Psoas muscle (tissue), 7 donors: ENCODE measurements at regions not wholly inside any gene's neighbourhood (a gene's known extent, or its start where the extent isn't known, plus 50 kb on each side); places are given as distances from the start of the nearest gene placed in this dataset.

Experiments used
- ATAC-seq, 4 donors: fragments of 200-7000 bp; cut with Tn5 transposase; one replicate each; pipeline ENCODE4 v1.9.1; 2020; ENCODE audit warnings: moderate library complexity in 3 of 4, mild to moderate bottlenecking in 2 of 4
- DNase-seq, 2 donors: peaks; one replicate each; pipeline ENCODE4 v3.0.0-alpha.2; 2020
- H3K27ac ChIP-seq: fragments of 200-600 bp; one replicate; pipeline ENCODE4 v1.8.0; 2022
- H3K27me3 ChIP-seq, 3 donors: fragments of 200-600 bp in 1 of 3; one replicate each; pipeline versions ENCODE4 v1.6.1 to v1.8.0; 2013 to 2022; ENCODE audit warnings: low read length in 2 of 3, mild to moderate bottlenecking in 2 of 3, moderate library complexity in 1 of 3; ENCODE audit not compliant: insufficient read depth in 3 of 3
- H3K36me3 ChIP-seq, 2 donors: fragments of 200-600 bp in 1 of 2; one replicate each; pipeline versions ENCODE4 v1.6.1 to v1.8.0; 2013 to 2022; ENCODE audit warnings: low read depth in 1 of 2, mild to moderate bottlenecking in 1 of 2, moderate library complexity in 1 of 2; ENCODE audit not compliant: insufficient read depth in 1 of 2
- H3K4me1 ChIP-seq: fragments of 200-600 bp; one replicate; pipeline ENCODE4 v1.8.0; 2022
- H3K4me3 ChIP-seq: fragments of 200-600 bp; one replicate; pipeline ENCODE4 v1.8.0; 2022; ENCODE audit warnings: mild to moderate bottlenecking
- H3K9me3 ChIP-seq: fragments of 200-600 bp; one replicate; pipeline ENCODE4 v1.8.0; 2022
- WGBS, 3 donors: extraction: QIAGEN DNeasy Blood & Tissue Kit; methylation state at CpG; one replicate each; pipeline versions ENCODE4 v1.1.6 to v1.1.7; 2013; 5-methylcytosine and 5-hydroxymethylcytosine counted together
- intact Hi-C, 2 donors: fragments of 100-400 bp; cut with DNase I; formaldehyde crosslinking; loops; one replicate each; pipeline versions ENCODE4 v1.11.0 to v1.14.2; 2022
- TF ChIP-seq, protein P1 (sequence below): fragments of 200-600 bp; IDR thresholded peaks from one replicate; pipeline ENCODE4 v1.8.0; 2022; ENCODE audit warnings: antibody characterized with exemption
- donor health status: healthy with polysubstance abuse.
- donor health status: DM: no; HTN: no; CAD: no; lungs with moderate emphysema.
- donor health status: Bipolar disorder and iron deficiency.
- donor health status: healthy.
- donor health status: DM: yes; HTN: yes; CAD: no.
- donor health status: DM: no; HTN: no; CAD: no.
- donor health status: DM: yes; HTN: yes; CAD: no.

DNA sequence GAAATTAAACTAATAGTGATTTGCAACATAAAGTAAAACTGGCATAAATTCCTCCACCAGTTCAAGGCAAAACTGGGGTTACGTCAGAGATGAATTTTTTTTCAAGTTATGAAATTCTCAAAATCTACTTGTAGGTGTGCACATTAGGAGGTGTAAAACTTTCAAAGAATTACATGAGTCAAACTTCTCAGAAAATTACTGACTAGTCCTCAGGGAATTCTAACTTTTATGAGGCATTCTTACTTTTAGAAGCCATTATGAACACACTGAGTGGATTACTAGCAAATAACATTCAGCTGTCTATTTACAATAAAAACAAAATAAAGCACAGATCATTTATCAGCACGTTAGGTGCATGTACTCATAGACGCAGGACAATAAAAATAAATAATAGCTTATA is 348.7 kb downstream of the CDH11 start:
- Histone ChIP-seq H3K4me3 (no peak overlapping the region), H3K4me1 (no peaks in the 10 kb centered on the region), H3K36me3 (no peaks in the 10 kb centered on the region), H3K27me3 (no peaks in the 10 kb centered on the region), H3K27ac (no peak overlapping the region), H3K9me3 (no peaks in the 10 kb centered on the region)
- intact Hi-C loops = no loop called here
- ATAC-seq (no peak), DNase-seq (no peak)
- WGBS, 3 donors = 59 to 82% (median 75%) methylated on average over 3 of the region's 3 CpGs
- TF ChIP-seq, protein P1, sequence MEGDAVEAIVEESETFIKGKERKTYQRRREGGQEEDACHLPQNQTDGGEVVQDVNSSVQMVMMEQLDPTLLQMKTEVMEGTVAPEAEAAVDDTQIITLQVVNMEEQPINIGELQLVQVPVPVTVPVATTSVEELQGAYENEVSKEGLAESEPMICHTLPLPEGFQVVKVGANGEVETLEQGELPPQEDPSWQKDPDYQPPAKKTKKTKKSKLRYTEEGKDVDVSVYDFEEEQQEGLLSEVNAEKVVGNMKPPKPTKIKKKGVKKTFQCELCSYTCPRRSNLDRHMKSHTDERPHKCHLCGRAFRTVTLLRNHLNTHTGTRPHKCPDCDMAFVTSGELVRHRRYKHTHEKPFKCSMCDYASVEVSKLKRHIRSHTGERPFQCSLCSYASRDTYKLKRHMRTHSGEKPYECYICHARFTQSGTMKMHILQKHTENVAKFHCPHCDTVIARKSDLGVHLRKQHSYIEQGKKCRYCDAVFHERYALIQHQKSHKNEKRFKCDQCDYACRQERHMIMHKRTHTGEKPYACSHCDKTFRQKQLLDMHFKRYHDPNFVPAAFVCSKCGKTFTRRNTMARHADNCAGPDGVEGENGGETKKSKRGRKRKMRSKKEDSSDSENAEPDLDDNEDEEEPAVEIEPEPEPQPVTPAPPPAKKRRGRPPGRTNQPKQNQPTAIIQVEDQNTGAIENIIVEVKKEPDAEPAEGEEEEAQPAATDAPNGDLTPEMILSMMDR = no peak

DNA sequence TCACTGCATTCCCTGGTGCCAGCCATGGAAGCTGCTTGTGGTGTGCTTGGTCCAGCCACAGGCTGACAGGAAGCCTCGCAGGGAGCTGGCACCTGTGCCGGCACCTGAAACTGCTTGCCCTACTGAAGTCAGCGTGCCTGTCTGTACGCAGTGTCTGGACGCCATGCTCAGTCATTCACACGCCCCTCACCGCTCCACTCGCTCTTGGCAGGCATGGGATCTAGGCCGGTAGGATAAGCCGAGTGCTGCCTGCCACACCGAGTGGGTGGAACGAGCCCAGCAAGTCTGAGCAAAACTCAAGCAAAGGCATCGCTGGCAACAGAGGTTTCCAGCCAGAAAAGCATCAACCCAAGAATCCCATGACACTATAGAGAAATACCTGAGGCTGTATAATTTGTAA is 350.6 kb downstream of the CDH11 start:
- 91 to 96% (median 95%) methylated on average over 13 of the region's 13 CpGs for WGBS, 3 donors
- no peak overlapping the region for H3K27ac ChIP-seq
- TF ChIP-seq, protein P1 = no peak
- H3K27me3 ChIP-seq = no peaks in the 10 kb centered on the region
- no peaks in the 10 kb centered on the region for H3K9me3 ChIP-seq
- intact Hi-C loops = no loop called here
- H3K4me1 ChIP-seq = no peaks in the 10 kb centered on the region
- no peak for ATAC-seq
- no peak overlapping the region for H3K4me3 ChIP-seq
- no peaks in the 10 kb centered on the region for H3K36me3 ChIP-seq
- no peak for DNase-seq

DNA sequence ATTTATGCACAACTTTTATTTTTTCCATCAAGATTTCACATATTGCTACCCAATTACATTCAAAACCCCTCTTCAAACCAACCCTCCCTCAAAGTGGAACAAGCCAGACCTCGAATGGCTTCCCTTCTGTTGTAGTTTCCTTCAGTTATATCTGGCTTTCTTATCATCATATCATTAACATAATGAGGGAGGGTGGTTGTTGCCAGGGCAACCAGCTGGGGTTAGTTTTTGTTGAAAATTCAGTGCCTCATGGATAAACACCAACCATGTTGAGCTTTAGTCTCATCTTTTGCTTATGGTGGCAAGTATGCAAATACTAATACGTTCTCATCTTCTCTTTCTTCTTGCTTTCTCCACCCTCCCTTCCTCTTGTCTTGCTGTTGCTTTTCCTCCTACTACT is 359.7 kb downstream of the CDH11 start:
- no peak for DNase-seq
- H3K27me3 ChIP-seq = no peaks in the 10 kb centered on the region
- intact Hi-C loops = no loop called here
- H3K27ac ChIP-seq = no peak overlapping the region
- no peaks in the 10 kb centered on the region for H3K4me1 ChIP-seq
- H3K36me3 ChIP-seq = no peaks in the 10 kb centered on the region
- ATAC-seq = no peak
- WGBS, 3 donors = 69 to 88% (median 81%) methylated on average over 2 of the region's 2 CpGs
- H3K9me3 ChIP-seq = no peaks in the 10 kb centered on the region
- no peak overlapping the region for H3K4me3 ChIP-seq
- TF ChIP-seq, protein P1 = no peak

DNA sequence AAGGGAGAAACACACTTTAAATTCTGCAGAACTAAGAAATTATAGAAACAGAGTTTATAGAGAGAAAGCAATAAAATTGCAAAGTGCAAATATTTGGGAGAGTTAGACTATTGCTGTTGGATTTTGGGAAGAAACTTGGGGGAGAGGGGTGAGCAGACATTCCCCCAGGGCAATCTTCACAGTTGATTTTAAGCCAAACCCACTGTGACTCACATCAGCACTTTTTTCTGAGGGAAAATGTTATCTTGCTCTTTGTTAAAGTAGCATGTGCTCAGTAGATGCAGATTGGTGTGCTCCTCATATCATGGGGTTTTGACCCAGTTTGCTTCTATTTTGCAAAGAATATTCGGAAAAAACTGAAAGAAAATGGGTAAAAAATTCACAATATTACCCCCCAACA is 367.6 kb downstream of the CDH11 start:
- H3K36me3 ChIP-seq = no peaks in the 10 kb centered on the region
- no peaks in the 10 kb centered on the region for H3K9me3 ChIP-seq
- DNase-seq (no peak), ATAC-seq (no peak)
- TF ChIP-seq, protein P1 = no peak
- H3K27ac ChIP-seq = no peak overlapping the region
- intact Hi-C loops = no loop called here
- no peak overlapping the region for H3K4me3 ChIP-seq
- 87 to 91% (median 91%) methylated on average over 1 of the region's 1 CpG for WGBS, 3 donors
- H3K4me1 ChIP-seq = no peaks in the 10 kb centered on the region
- no peaks in the 10 kb centered on the region for H3K27me3 ChIP-seq

DNA sequence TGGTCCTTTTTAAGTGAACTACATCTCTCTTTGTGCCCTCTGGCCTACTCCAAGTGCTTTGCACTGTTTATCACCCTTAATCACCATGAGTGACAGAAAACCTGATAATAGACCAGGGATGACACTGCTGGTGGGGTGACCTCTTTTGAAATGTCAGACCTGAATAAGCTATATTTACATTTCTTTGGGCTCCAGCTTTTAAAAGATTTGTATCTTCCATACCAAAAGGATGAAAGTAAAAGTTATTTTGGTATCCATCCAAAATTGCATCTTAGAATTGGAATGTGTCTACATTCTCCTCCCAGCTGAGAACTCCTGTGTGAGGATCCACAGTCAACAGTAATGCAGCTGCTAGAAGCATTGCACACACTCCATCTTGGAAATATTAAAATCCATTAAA is 370.0 kb downstream of the CDH11 start:
- Histone ChIP-seq H3K4me3 (no peak overlapping the region), H3K27me3 (no peaks in the 10 kb centered on the region), H3K9me3 (no peaks in the 10 kb centered on the region), H3K4me1 (no peaks in the 10 kb centered on the region), H3K27ac (no peak overlapping the region), H3K36me3 (no peaks in the 10 kb centered on the region)
- ATAC-seq (no peak), DNase-seq (no peak)
- TF ChIP-seq, protein P1 = no peak
- intact Hi-C loops = no loop called here
